Spinal cord (tissue), 9 donors: ENCODE measurements at regions not wholly inside any gene's neighbourhood (a gene's known extent, or its start where the extent isn't known, plus 50 kb on each side); places are given as distances from the start of the nearest gene placed in this dataset.
"Not testable (repeated sequence)": the region's sequence is repeated elsewhere in the genome, so short reads cannot be mapped to it uniquely, and the experiment has no call there.

Experiments used
- DNase-seq, 6 donors: peaks; one replicate each; pipeline versions ENCODE4 v3.0.0 to v3.0.0-alpha.2; 2013 to 2015; ENCODE audit warnings: low spot score in 6 of 6, low read depth in 4 of 6
- H3K27ac ChIP-seq: one replicate; pipeline ENCODE4 v1.5.1; 2013; ENCODE audit warnings: low read depth, low read length, control low read depth
- H3K27me3 ChIP-seq: one replicate; pipeline ENCODE4 v1.6.1; 2013; ENCODE audit warnings: low read length; ENCODE audit not compliant: control insufficient read depth, insufficient read depth
- H3K36me3 ChIP-seq: one replicate; pipeline ENCODE4 v1.6.1; 2013; ENCODE audit warnings: low read length; ENCODE audit not compliant: control insufficient read depth, insufficient read depth
- H3K4me1 ChIP-seq: one replicate; pipeline ENCODE4 v1.6.1; 2013; ENCODE audit warnings: low read length; ENCODE audit not compliant: control insufficient read depth, insufficient read depth
- H3K4me3 ChIP-seq: one replicate; pipeline ENCODE4 v1.5.1; 2013; ENCODE audit warnings: low read depth, low read length, control low read depth
- H3K9me3 ChIP-seq: one replicate; pipeline ENCODE4 v1.6.1; 2013; ENCODE audit warnings: low read length; ENCODE audit not compliant: control insufficient read depth, insufficient read depth
- WGBS: methylation state at CpG from one replicate; pipeline ENCODE4 v1.1.5; 2013; ENCODE audit warnings: missing lambda C conversion rate; ENCODE audit not compliant: insufficient coverage; 5-methylcytosine and 5-hydroxymethylcytosine counted together
- donor health status: healthy.

GRCh38 chr14:87271331-87271730 is 721.7 kb downstream of the GALC start:
- H3K4me1 ChIP-seq: no peaks in the 10 kb centered on the region
- WGBS: 67% methylated on average over 1 of the region's 2 CpGs
- H3K27me3 ChIP-seq: no peaks in the 10 kb centered on the region
- H3K4me3 ChIP-seq: no peak overlapping the region
- H3K9me3 ChIP-seq: no peaks in the 10 kb centered on the region
- H3K36me3 ChIP-seq: no peaks in the 10 kb centered on the region
- no peak for DNase-seq
- no peak overlapping the region for H3K27ac ChIP-seq

DNA sequence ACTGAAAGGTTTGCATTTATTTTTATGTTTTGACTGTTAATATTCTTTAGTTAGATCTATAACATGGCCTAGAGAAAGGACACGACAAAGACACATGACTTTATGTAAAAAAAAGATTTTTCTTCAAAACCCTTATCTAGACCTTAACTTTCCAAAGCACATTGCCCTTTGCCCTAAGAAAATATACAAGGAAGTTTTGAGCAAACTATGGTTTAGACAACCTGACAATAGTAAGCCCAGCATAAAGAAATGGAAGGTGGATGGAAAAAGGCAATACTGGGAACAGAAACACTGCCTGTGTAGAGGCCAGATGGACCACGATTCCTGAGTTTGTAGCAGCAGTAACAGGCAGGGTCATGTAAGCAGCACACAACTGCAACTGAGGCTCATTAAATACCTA is 724.0 kb downstream of the GALC start:
- Histone ChIP-seq H3K4me3 (no peak overlapping the region), H3K9me3 (no peaks in the 10 kb centered on the region), H3K4me1 (no peaks in the 10 kb centered on the region), H3K36me3 (no peaks in the 10 kb centered on the region), H3K27ac (no peak overlapping the region), H3K27me3 (no peaks in the 10 kb centered on the region)
- WGBS: 71% methylated on average over 1 of the region's 2 CpGs
- DNase-seq: no peak

- no peaks in the 10 kb centered on the region for H3K36me3 ChIP-seq
- no peaks in the 10 kb centered on the region for H3K4me1 ChIP-seq
- no peaks in the 10 kb centered on the region for H3K9me3 ChIP-seq
- 100% methylated on average over 3 of the region's 3 CpGs for WGBS
- no peaks in the 10 kb centered on the region for H3K27me3 ChIP-seq
- no peak overlapping the region for H3K27ac ChIP-seq
- no peak for DNase-seq
- no peak overlapping the region for H3K4me3 ChIP-seq
Measured at GRCh38 chr14:87264796-87265195, 728.2 kb downstream of the GALC start.

DNA sequence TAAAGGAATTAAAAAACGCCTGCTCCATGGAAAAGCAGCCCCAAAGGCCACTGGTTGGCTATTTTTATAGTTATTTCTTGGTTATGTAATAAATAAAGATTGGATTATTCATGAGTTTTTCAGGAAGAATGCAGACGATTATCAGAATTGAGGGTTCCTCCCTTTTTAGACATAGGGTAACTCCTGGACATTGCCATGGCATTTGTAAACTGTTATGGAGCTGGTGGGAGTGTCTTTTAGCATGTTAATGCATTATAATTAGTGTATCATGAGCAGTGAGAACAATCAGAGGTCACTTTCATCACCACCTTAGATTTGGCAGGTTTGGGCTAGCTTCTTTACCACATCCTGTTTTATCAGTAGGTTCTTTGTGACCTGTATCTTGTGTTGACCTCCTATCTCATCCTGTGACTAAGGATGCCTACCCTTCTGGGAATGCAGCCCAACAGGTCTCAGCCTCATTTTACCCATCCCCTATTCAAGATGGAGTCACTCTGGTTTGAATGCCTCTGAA is 728.7 kb downstream of the GALC start:
- Histone ChIP-seq H3K27ac (no peak overlapping the region), H3K4me1 (no peaks in the 10 kb centered on the region), H3K9me3 (no peaks in the 10 kb centered on the region), H3K4me3 (no peak overlapping the region), H3K36me3 (no peaks in the 10 kb centered on the region), H3K27me3 (no peaks in the 10 kb centered on the region)
- no peak for DNase-seq
- 90% methylated on average over 2 of the region's 2 CpGs for WGBS

DNA sequence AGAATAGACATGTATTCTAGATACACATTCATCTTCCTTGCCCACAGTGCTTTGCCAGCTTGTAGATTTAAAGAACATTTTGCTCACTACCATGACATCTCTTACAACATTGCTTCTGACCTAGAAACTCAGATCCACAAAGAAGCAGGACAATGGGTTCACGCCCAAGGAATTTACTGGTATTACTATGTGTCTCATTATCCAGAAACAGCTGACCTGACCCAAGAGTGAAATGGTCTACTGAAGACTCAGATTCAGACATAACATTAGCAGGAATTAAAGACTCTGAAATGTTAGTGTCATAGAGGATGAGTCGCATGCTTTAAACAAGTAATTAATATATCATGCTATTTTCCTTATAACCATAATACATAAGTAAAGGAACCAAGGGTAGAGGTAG is 731.4 kb downstream of the GALC start:
- no CpG with 5 or more reads among the region's 2 CpGs for WGBS
- H3K27me3 ChIP-seq: no peaks in the 10 kb centered on the region

GRCh38 chr14:87260460-87260859 is 732.5 kb downstream of the GALC start:
- Histone ChIP-seq H3K27me3 (no peaks in the 10 kb centered on the region), H3K36me3 (no peaks in the 10 kb centered on the region), H3K27ac (no peak overlapping the region), H3K9me3 (no peaks in the 10 kb centered on the region), H3K4me3 (no peak overlapping the region), H3K4me1 (no peaks in the 10 kb centered on the region)
- no CpG with 5 or more reads among the region's 3 CpGs for WGBS
- peak in 1 of 6 donors; percentile 41 for DNase-seq

More for the DNA sequence above, 731.4 kb downstream of the GALC start:
- DNase-seq: no peak
- Histone ChIP-seq H3K4me3 (no peak overlapping the region), H3K36me3 (no peaks in the 10 kb centered on the region), H3K4me1 (no peaks in the 10 kb centered on the region), H3K9me3 (no peaks in the 10 kb centered on the region), H3K27ac (no peak overlapping the region)

GRCh38 chr14:87257421-87257820 is 735.6 kb downstream of the GALC start:
- Histone ChIP-seq H3K36me3 (no peaks in the 10 kb centered on the region), H3K27ac (no peak overlapping the region), H3K4me3 (no peak overlapping the region), H3K27me3 (no peaks in the 10 kb centered on the region), H3K9me3 (no peaks in the 10 kb centered on the region), H3K4me1 (no peaks in the 10 kb centered on the region)
- DNase-seq: no peak
- WGBS: 81% methylated on average over 1 of the region's 1 CpG

- H3K9me3 ChIP-seq: no peaks in the 10 kb centered on the region
- H3K36me3 ChIP-seq: no peaks in the 10 kb centered on the region
- H3K27ac ChIP-seq: no peak overlapping the region
- WGBS: 33% methylated on average over 2 of the region's 2 CpGs
- no peaks in the 10 kb centered on the region for H3K4me1 ChIP-seq
- H3K4me3 ChIP-seq: no peak overlapping the region
- H3K27me3 ChIP-seq: no peaks in the 10 kb centered on the region
- DNase-seq: peak in 1 of 6 donors; percentile 88
Measured at GRCh38 chr14:87255058-87255457, 737.9 kb downstream of the GALC start.

- no peak for DNase-seq
- H3K27ac ChIP-seq: no peak overlapping the region
- 73% methylated on average over 3 of the region's 4 CpGs for WGBS
- no peaks in the 10 kb centered on the region for H3K36me3 ChIP-seq
- no peaks in the 10 kb centered on the region for H3K9me3 ChIP-seq
- H3K27me3 ChIP-seq: no peaks in the 10 kb centered on the region
- no peaks in the 10 kb centered on the region for H3K4me1 ChIP-seq
- no peak overlapping the region for H3K4me3 ChIP-seq
Measured at GRCh38 chr14:87254331-87254874, 738.6 kb downstream of the GALC start.

- H3K9me3 ChIP-seq, H3K27me3 ChIP-seq, H3K27ac ChIP-seq, H3K36me3 ChIP-seq, H3K4me3 ChIP-seq, H3K4me1 ChIP-seq, DNase-seq: not testable (repeated sequence)
- 75% methylated on average over 3 of the region's 3 CpGs for WGBS
Measured at GRCh38 chr14:87253791-87254190, 739.2 kb downstream of the GALC start.
